Astrocyte (in vitro differentiated cells and primary cell): ENCODE measurements at regions not wholly inside any gene's neighbourhood (a gene's known extent, or its start where the extent isn't known, plus 50 kb on each side); places are given as distances from the start of the nearest gene placed in this dataset.

ENCODE experiments used
- EZH2 ChIP-seq: IDR thresholded peaks from 2 replicates; pipeline ENCODE4 v1.6.1; 2012; ENCODE audit warnings: mild to moderate bottlenecking, low read length, inconsistent platforms; ENCODE audit not compliant: insufficient read depth
- TF ChIP-seq, protein P1 (sequence below): IDR thresholded peaks from 2 replicates; pipeline ENCODE4 v1.5.1; 2011; ENCODE audit warnings: low read depth, mild to moderate bottlenecking, inconsistent platforms, low read length, moderate library complexity; ENCODE audit not compliant: insufficient read depth

DNA sequence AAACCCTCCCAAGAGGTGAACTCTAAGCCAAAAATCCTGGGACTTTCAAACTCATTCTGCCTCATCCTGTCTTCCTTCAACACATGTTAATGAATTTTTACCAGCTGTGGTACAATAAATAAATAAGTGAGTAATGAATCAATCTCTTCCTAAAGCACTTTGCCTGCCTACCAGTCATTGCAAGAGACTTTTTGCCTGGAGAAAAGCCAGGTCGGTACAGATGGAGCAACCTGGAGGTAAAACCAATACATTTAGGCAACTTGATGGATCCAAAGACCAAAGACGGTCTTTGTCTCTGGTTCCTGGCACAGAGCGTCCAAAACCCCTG is 324.2 kb downstream of the PMP22 start:
- TF ChIP-seq, protein P1, sequence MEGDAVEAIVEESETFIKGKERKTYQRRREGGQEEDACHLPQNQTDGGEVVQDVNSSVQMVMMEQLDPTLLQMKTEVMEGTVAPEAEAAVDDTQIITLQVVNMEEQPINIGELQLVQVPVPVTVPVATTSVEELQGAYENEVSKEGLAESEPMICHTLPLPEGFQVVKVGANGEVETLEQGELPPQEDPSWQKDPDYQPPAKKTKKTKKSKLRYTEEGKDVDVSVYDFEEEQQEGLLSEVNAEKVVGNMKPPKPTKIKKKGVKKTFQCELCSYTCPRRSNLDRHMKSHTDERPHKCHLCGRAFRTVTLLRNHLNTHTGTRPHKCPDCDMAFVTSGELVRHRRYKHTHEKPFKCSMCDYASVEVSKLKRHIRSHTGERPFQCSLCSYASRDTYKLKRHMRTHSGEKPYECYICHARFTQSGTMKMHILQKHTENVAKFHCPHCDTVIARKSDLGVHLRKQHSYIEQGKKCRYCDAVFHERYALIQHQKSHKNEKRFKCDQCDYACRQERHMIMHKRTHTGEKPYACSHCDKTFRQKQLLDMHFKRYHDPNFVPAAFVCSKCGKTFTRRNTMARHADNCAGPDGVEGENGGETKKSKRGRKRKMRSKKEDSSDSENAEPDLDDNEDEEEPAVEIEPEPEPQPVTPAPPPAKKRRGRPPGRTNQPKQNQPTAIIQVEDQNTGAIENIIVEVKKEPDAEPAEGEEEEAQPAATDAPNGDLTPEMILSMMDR = no peak
- no peak for TF ChIP-seq EZH2
